ENCODE measurements at regions not wholly inside any gene's neighbourhood (a gene's known extent, or its start where the extent isn't known, plus 50 kb on each side); places are given as distances from the start of the nearest gene placed in this dataset.
A peak's percentile ranks its signal among the peaks of the same experiment; 100 is the strongest.

- Histone ChIP-seq H3K36me3 (no peaks in the 10 kb centered on the region), H3K4me3 (no peak overlapping the region), H3K27me3 (no peaks in the 10 kb centered on the region), H3K4me1 (no peaks in the 10 kb centered on the region), H3K9me3 (no peaks in the 10 kb centered on the region), H3K27ac (no peak overlapping the region)
- TF ChIP-seq, protein P1, sequence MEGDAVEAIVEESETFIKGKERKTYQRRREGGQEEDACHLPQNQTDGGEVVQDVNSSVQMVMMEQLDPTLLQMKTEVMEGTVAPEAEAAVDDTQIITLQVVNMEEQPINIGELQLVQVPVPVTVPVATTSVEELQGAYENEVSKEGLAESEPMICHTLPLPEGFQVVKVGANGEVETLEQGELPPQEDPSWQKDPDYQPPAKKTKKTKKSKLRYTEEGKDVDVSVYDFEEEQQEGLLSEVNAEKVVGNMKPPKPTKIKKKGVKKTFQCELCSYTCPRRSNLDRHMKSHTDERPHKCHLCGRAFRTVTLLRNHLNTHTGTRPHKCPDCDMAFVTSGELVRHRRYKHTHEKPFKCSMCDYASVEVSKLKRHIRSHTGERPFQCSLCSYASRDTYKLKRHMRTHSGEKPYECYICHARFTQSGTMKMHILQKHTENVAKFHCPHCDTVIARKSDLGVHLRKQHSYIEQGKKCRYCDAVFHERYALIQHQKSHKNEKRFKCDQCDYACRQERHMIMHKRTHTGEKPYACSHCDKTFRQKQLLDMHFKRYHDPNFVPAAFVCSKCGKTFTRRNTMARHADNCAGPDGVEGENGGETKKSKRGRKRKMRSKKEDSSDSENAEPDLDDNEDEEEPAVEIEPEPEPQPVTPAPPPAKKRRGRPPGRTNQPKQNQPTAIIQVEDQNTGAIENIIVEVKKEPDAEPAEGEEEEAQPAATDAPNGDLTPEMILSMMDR (IDR thresholded peaks at IDR 0.05) = no peak
- TF ChIP-seq POLR2A (IDR thresholded peaks at IDR 0.05) = no peak
- intact Hi-C loops (cut with DNase I) = no loop called here
- no peak for DNase-seq
Measured at GRCh38 chr3:40930131-40930538, 269.2 kb upstream of the CTNNB1 start.

DNA sequence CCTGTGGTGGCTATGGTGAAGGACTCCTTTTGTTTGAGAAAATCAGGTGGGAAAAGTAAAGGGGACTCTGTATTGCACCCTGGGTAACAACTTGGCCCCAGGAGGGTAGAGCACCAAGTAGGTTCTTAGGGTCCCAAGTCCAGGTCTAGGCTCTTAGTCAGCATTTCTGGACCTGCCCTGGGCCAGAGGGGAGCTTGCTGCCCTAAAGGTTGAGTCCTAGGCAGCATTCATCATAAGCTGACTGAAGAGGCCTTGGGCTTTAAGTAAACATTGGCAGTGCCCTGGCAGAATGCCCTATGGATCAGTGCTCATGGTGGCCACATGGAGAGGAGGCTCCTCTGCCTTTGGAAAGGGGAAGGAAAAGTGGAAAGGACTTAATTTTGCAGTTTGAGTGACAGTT lies 268.5 kb upstream of the CTNNB1 start:
- no peaks in the 10 kb centered on the region for H3K9me3 ChIP-seq
- H3K4me1 ChIP-seq = no peaks in the 10 kb centered on the region
- H3K4me3 ChIP-seq = no peak overlapping the region
- H3K36me3 ChIP-seq = no peaks in the 10 kb centered on the region
- intact Hi-C loops (cut with DNase I) = no loop called here
- H3K27me3 ChIP-seq = no peaks in the 10 kb centered on the region
- TF ChIP-seq, protein P1 (IDR thresholded peaks at IDR 0.05) = no peak
- TF ChIP-seq POLR2A (IDR thresholded peaks at IDR 0.05) = no peak
- DNase-seq = no peak
- H3K27ac ChIP-seq = no peak overlapping the region

DNA sequence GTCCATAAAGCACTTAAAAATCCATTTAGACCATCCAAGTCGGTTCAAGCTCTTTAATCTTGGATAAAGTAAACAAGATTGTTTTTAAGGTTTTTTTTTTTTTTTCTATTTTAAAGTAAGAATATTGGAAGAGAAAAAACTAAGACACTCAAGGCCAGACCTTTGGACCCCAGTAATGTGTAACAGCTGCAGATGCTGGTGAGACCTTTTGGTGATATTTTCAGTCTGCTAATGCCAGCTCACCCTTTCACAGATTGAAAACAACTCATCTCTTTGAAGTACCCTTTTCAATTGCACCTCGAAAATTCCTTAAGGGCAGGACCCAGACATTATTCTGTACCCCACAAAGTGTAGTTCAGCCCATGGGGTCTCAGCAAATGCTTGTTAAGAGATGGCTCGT lies 260.7 kb upstream of the CTNNB1 start:
- 56 to 59% methylated on average over 3 of the region's 3 CpGs for WGBS, 2 donors

GRCh38 chr3:40939030-40939740 lies 260.1 kb upstream of the CTNNB1 start:
- DNase-seq = no peak

More for the DNA sequence above, 260.7 kb upstream of the CTNNB1 start:
- Histone ChIP-seq H3K27me3 (no peaks in the 10 kb centered on the region), H3K4me3 (no peak overlapping the region), H3K27ac (peak overlapping the region in 3 of 4 donors; percentile 1 to 45 (median 34)), H3K9me3 (no peaks in the 10 kb centered on the region), H3K4me1 (peaks cover 0 to 15% (median 9%) of the 10 kb centered on the region in 3 donors), H3K36me3 (no peaks in the 10 kb centered on the region)
- no peak for TF ChIP-seq POLR2A (IDR thresholded peaks at IDR 0.05)
- TF ChIP-seq, protein P1 (IDR thresholded peaks at IDR 0.05) = no peak
- no peak for DNase-seq
- intact Hi-C loops (cut with DNase I) = no loop called here

DNA sequence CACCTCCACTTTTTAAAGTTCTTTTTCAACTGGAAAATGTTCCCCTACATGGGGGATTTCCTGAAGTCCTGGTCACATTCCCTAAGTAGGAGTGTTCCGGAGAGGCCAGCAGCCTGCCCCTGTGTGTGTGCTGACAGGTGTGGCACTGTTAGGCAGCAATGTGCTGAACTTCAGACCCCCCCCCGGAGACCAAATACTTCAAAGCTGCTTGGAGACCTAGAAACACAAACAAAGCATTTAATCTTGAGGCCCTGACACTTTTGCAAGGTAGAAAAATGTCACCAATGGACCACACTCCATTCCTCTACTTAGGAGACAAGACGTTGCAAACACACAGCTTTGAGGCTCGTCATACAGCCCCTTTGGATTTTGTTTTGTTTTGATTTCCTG lies 259.6 kb upstream of the CTNNB1 start:
- TF ChIP-seq, protein P1 (IDR thresholded peaks at IDR 0.05) = no peak
- no peak for TF ChIP-seq POLR2A (IDR thresholded peaks at IDR 0.05)
- Histone ChIP-seq H3K4me3 (no peak overlapping the region), H3K4me1 (peaks cover 0 to 15% (median 9%) of the 10 kb centered on the region in 3 donors), H3K27ac (peak overlapping the region in 3 of 4 donors; percentile 1 to 45 (median 34)), H3K36me3 (no peaks in the 10 kb centered on the region), H3K9me3 (no peaks in the 10 kb centered on the region), H3K27me3 (no peaks in the 10 kb centered on the region)
- 47 to 48% methylated on average over 4 of the region's 4 CpGs for WGBS, 2 donors
- DNase-seq = no peak
- intact Hi-C loops (cut with DNase I) = no loop called here

More at GRCh38 chr3:40939030-40939740, 260.1 kb upstream of the CTNNB1 start:
- intact Hi-C loops (cut with DNase I) = no loop called here
- Histone ChIP-seq H3K27ac (peak overlapping the region in 3 of 4 donors; percentile 1 to 45 (median 34)), H3K36me3 (no peaks in the 10 kb centered on the region), H3K4me3 (no peak overlapping the region), H3K4me1 (peaks cover 0 to 15% (median 9%) of the 10 kb centered on the region in 3 donors), H3K27me3 (no peaks in the 10 kb centered on the region), H3K9me3 (no peaks in the 10 kb centered on the region)
- TF ChIP-seq POLR2A (IDR thresholded peaks at IDR 0.05) = no peak
- TF ChIP-seq, protein P1 (IDR thresholded peaks at IDR 0.05) = no peak
- 29 to 38% methylated on average over 4 of the region's 4 CpGs for WGBS, 2 donors

Measured in esophagus squamous epithelium (tissue), 5 donors.